GM21360 (cell line): ENCODE measurements at regions not wholly inside any gene's neighbourhood (a gene's known extent, or its start where the extent isn't known, plus 50 kb on each side); places are given as distances from the start of the nearest gene placed in this dataset.
"Not testable (repeated sequence)": the region's sequence is repeated elsewhere in the genome, so short reads cannot be mapped to it uniquely, and the experiment has no call there.

Experiments used
- ATAC-seq: cut with Tn5 transposase; IDR thresholded peaks from one replicate; pipeline ENCODE4 v1.9.1; 2021; ENCODE audit warnings: mild to moderate bottlenecking, moderate library complexity; ENCODE audit not compliant: unreplicated experiment

- ATAC-seq = not testable (repeated sequence)
Measured at GRCh38 chr2:132271794-132272193, 110.0 kb upstream of the ANKRD30BL start.

GRCh38 chr2:132272713-132273112, 111.0 kb upstream of the ANKRD30BL start:
- no peak for ATAC-seq

- ATAC-seq = not testable (repeated sequence)
Measured at GRCh38 chr2:132273585-132273984, 111.8 kb upstream of the ANKRD30BL start.

- no peak for ATAC-seq
Measured at GRCh38 chr2:132274000-132274399, 112.2 kb upstream of the ANKRD30BL start.

GRCh38 chr2:132275396-132275795, 113.6 kb upstream of the ANKRD30BL start:
- no peak for ATAC-seq

- ATAC-seq = no peak
Measured at GRCh38 chr2:132276571-132276981, 114.8 kb upstream of the ANKRD30BL start.

GRCh38 chr2:132278267-132278666, 116.5 kb upstream of the ANKRD30BL start:
- ATAC-seq = no peak

GRCh38 chr2:132279344-132279743, 117.6 kb upstream of the ANKRD30BL start:
- no peak for ATAC-seq

- ATAC-seq = no peak
Measured at GRCh38 chr2:132279930-132280615, 118.3 kb upstream of the ANKRD30BL start.

GRCh38 chr2:132280912-132281311, 119.2 kb upstream of the ANKRD30BL start:
- no peak for ATAC-seq

- ATAC-seq = not testable (repeated sequence)
Measured at GRCh38 chr2:132282104-132282503, 120.4 kb upstream of the ANKRD30BL start.

- ATAC-seq = no peak
Measured at GRCh38 chr2:132282911-132283310, 121.2 kb upstream of the ANKRD30BL start.

GRCh38 chr2:132286289-132286911, 124.6 kb upstream of the ANKRD30BL start:
- ATAC-seq = not testable (repeated sequence)

GRCh38 chr2:132287910-132288309, 126.2 kb upstream of the ANKRD30BL start:
- ATAC-seq = not testable (repeated sequence)

- not testable (repeated sequence) for ATAC-seq
Measured at GRCh38 chr2:132289138-132289537, 127.4 kb upstream of the ANKRD30BL start.

GRCh38 chr2:132289812-132290211, 126.8 kb upstream of the GPR39 start:
- ATAC-seq = not testable (repeated sequence)

GRCh38 chr2:132300592-132301378, 115.8 kb upstream of the GPR39 start:
- ATAC-seq = not testable (repeated sequence)

GRCh38 chr2:132304661-132305380, 111.8 kb upstream of the GPR39 start:
- not testable (repeated sequence) for ATAC-seq

- not testable (repeated sequence) for ATAC-seq
Measured at GRCh38 chr2:132307613-132308198, 108.9 kb upstream of the GPR39 start.

GRCh38 chr2:132309203-132309602, 107.4 kb upstream of the GPR39 start:
- ATAC-seq = not testable (repeated sequence)

- ATAC-seq = not testable (repeated sequence)
Measured at GRCh38 chr2:132315546-132315945, 101.1 kb upstream of the GPR39 start.
